Islet of Langerhans (tissue), 1 donor: ENCODE measurements at regions not wholly inside any gene's neighbourhood (a gene's known extent, or its start where the extent isn't known, plus 50 kb on each side); places are given as distances from the start of the nearest gene placed in this dataset.

Experiments used
- FAIRE-seq: peaks from one replicate; lab custom pipeline; 2011; peaks lifted over from hg19 to GRCh38; lab: Jason Lieb, UNC

- no peak for FAIRE-seq
Observed at GRCh38 chr6:67345946-67346345, 1289.1 kb upstream of the ADGRB3 start.

- FAIRE-seq, result no peak
Observed at GRCh38 chr6:67336014-67336413, 1299.1 kb upstream of the ADGRB3 start.

GRCh38 chr6:67331304-67331703 is 1303.8 kb upstream of the ADGRB3 start:
- FAIRE-seq, result no peak

GRCh38 chr6:67328269-67328668 is 1306.8 kb upstream of the ADGRB3 start:
- FAIRE-seq, result peak; percentile 61

- no peak for FAIRE-seq
Observed at GRCh38 chr6:67300430-67301040, 1334.5 kb upstream of the ADGRB3 start.

GRCh38 chr6:67292169-67292568 is 1342.9 kb upstream of the ADGRB3 start:
- FAIRE-seq, result no peak

- FAIRE-seq, result no peak
Observed at GRCh38 chr6:67287566-67287965, 1347.5 kb upstream of the ADGRB3 start.

- FAIRE-seq, result no peak
Observed at GRCh38 chr6:67285770-67286495, 1349.1 kb upstream of the ADGRB3 start.

GRCh38 chr6:67277312-67277711 is 1357.8 kb upstream of the ADGRB3 start:
- no peak for FAIRE-seq

GRCh38 chr6:67265996-67266921 is 1368.8 kb upstream of the ADGRB3 start:
- FAIRE-seq, result no peak

GRCh38 chr6:67252663-67253062 is 1382.4 kb upstream of the ADGRB3 start:
- no peak for FAIRE-seq

- no peak for FAIRE-seq
Observed at GRCh38 chr6:67248077-67248476, 1387.0 kb upstream of the ADGRB3 start.

GRCh38 chr6:67244037-67244436 is 1391.0 kb upstream of the ADGRB3 start:
- FAIRE-seq, result no peak

GRCh38 chr6:67237277-67237676 is 1397.8 kb upstream of the ADGRB3 start:
- FAIRE-seq, result no peak

- no peak for FAIRE-seq
Observed at GRCh38 chr6:67231092-67231491, 1404.0 kb upstream of the ADGRB3 start.

- no peak for FAIRE-seq
Observed at GRCh38 chr6:67224989-67225388, 1410.1 kb upstream of the ADGRB3 start.

- FAIRE-seq, result no peak
Observed at GRCh38 chr6:67221226-67221625, 1413.9 kb upstream of the ADGRB3 start.

GRCh38 chr6:67219346-67219745 is 1415.7 kb upstream of the ADGRB3 start:
- FAIRE-seq, result no peak

- FAIRE-seq, result no peak
Observed at GRCh38 chr6:67212584-67212983, 1422.5 kb upstream of the ADGRB3 start.

GRCh38 chr6:67210450-67210849 is 1424.6 kb upstream of the ADGRB3 start:
- no peak for FAIRE-seq

GRCh38 chr6:67201563-67201962 is 1433.5 kb upstream of the ADGRB3 start:
- FAIRE-seq, result no peak

GRCh38 chr6:67200626-67201403 is 1434.3 kb upstream of the ADGRB3 start:
- FAIRE-seq, result no peak
